RWPE2 (cell line): ENCODE measurements at regions not wholly inside any gene's neighbourhood (a gene's known extent, or its start where the extent isn't known, plus 50 kb on each side); places are given as distances from the start of the nearest gene placed in this dataset.
"Not testable (repeated sequence)": the region's sequence is repeated elsewhere in the genome, so short reads cannot be mapped to it uniquely, and the experiment has no call there.

ENCODE experiments used
- ATAC-seq: fragments of 200-7000 bp; cut with Tn5 transposase; 3 replicates; pipeline ENCODE4 v1.9.1; 2021; ENCODE audit warnings: low read depth
- DNase-seq: peaks from one replicate; pipeline ENCODE4 v3.0.0-alpha.2; 2020; ENCODE audit warnings: low spot score
- H3K27ac ChIP-seq: fragments of 450-650 bp; 2 replicates; pipeline ENCODE4 v1.5.1; 2017; ENCODE audit warnings: mild to moderate bottlenecking; ENCODE audit not compliant: poor library complexity, severe bottlenecking
- H3K27me3 ChIP-seq: fragments of 250-450 bp; sonication (Bioruptor Pico); 2 replicates; pipeline ENCODE4 v1.5.1; 2021; ENCODE audit warnings: mild to moderate bottlenecking, moderate library complexity; ENCODE audit not compliant: insufficient read depth, poor library complexity, severe bottlenecking
- H3K36me3 ChIP-seq: fragments of 250-450 bp; sonication (Bioruptor Pico); 2 replicates; pipeline ENCODE4 v1.5.1; 2020; ENCODE audit warnings: low read depth, mild to moderate bottlenecking, moderate library complexity
- H3K4me1 ChIP-seq: fragments of 250-450 bp; sonication (Bioruptor Pico); 2 replicates; pipeline ENCODE4 v1.5.1; 2021; ENCODE audit warnings: mild to moderate bottlenecking, moderate library complexity; ENCODE audit not compliant: insufficient read depth, poor library complexity, severe bottlenecking
- H3K4me3 ChIP-seq: fragments of 250-450 bp; sonication (Bioruptor Pico); 2 replicates; pipeline ENCODE4 v1.5.1; 2021; ENCODE audit warnings: mild to moderate bottlenecking, moderate library complexity; ENCODE audit not compliant: severe bottlenecking
- H3K9me3 ChIP-seq: fragments of 250-450 bp; sonication (Bioruptor Pico); 2 replicates; pipeline ENCODE4 v1.5.1; 2021; ENCODE audit warnings: mild to moderate bottlenecking, moderate library complexity; ENCODE audit not compliant: severe bottlenecking
- CTCF ChIP-seq: fragments of 450-650 bp; IDR thresholded peaks from one replicate; pipeline ENCODE4 v1.5.1; 2017; ENCODE audit warnings: mild to moderate bottlenecking, moderate library complexity; ENCODE audit not compliant: poor library complexity, severe bottlenecking

GRCh38 chr4:9716093-9716492 is 65.3 kb upstream of the DRD5 start:
- Histone ChIP-seq H3K4me3 (no peak overlapping the region), H3K27me3 (no peaks in the 10 kb centered on the region), H3K4me1 (no peaks in the 10 kb centered on the region), H3K9me3 (no peaks in the 10 kb centered on the region), H3K36me3 (no peaks in the 10 kb centered on the region), H3K27ac (no peak overlapping the region)
- no peak for DNase-seq
- ATAC-seq: no peak
- TF ChIP-seq CTCF: no peak

- DNase-seq, H3K27ac ChIP-seq, H3K27me3 ChIP-seq, H3K9me3 ChIP-seq, H3K4me3 ChIP-seq, H3K4me1 ChIP-seq, H3K36me3 ChIP-seq, ATAC-seq: not testable (repeated sequence)
These were observed 63.0 kb upstream of the DRD5 start for GRCh38 chr4:9718246-9718939.

GRCh38 chr4:9722131-9722530 is 59.3 kb upstream of the DRD5 start:
- not testable (repeated sequence) for ATAC-seq, H3K27ac ChIP-seq, DNase-seq, H3K4me3 ChIP-seq, H3K27me3 ChIP-seq, H3K36me3 ChIP-seq, H3K9me3 ChIP-seq, H3K4me1 ChIP-seq
